Lung microvascular endothelial cell (primary cell): ENCODE measurements at regions not wholly inside any gene's neighbourhood (a gene's known extent, or its start where the extent isn't known, plus 50 kb on each side); places are given as distances from the start of the nearest gene placed in this dataset.
"Not testable (repeated sequence)": the region's sequence is repeated elsewhere in the genome, so short reads cannot be mapped to it uniquely, and the experiment has no call there.

Experiments used
- DNase-seq, 2 donors: peaks; one replicate each; pipeline versions ENCODE4 v3.0.0 to v3.0.0-alpha.2; 2010; ENCODE audit warnings: low read depth in 2 of 2

DNA sequence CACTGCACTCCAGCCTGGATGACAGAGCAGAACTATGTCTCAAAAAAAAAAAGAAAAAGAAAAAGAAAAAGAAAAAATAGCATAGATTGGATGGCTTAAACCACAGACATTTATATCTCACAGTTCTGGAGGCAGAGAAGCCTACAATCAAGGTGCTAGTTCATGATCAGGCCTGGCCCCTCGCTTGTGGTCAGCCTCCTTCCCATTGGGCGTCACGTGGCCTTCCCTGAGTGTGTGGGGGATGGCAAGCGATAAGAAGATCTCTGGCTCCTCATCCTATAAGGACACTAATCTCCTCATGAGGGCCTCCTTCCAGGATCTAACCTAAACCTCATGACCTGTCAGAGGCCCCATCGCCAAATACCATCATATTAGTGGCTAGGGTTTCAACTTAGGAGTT lies 320.2 kb upstream of the SPATA31A3 start:
- not testable (repeated sequence) for DNase-seq

DNA sequence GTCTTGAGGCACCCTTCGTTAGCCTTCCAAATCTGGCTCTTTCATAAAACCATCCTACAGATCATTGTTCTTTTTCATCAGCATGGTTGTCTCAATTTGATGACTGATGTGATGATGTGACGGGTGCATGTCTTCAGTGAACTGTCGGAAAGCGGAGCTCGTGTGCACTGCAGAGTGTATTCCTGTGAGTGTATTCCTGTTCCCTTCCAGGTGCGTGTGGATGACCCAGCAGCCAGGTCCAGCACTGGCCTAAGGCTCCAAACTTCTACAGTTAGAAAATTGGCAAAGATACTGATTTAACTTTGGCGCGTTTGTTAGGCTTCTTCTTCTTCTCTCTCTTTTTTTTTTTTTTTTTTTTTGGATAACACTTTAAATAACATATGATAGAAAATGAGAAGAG lies 314.8 kb upstream of the SPATA31A3 start:
- DNase-seq: not testable (repeated sequence)

DNA sequence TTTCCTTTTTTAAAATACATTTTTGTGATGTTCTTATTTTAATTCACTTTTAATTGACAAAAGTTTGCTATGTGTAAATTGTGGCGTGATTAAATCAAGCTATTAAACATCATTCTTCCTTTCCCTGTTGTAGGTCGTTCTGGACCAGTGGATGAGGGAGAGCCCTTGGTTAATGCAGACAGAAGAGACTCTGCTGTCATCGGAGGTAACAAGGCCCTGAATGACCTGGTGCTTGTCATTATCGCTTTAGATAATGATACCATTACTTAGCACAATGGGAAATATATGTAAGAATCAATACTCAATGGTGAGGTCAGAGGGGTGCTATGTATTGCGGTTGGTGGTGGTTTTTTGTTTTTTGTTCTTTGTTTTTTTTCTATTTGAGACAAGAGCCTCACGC lies 296.4 kb upstream of the SPATA31A3 start:
- not testable (repeated sequence) for DNase-seq

DNA sequence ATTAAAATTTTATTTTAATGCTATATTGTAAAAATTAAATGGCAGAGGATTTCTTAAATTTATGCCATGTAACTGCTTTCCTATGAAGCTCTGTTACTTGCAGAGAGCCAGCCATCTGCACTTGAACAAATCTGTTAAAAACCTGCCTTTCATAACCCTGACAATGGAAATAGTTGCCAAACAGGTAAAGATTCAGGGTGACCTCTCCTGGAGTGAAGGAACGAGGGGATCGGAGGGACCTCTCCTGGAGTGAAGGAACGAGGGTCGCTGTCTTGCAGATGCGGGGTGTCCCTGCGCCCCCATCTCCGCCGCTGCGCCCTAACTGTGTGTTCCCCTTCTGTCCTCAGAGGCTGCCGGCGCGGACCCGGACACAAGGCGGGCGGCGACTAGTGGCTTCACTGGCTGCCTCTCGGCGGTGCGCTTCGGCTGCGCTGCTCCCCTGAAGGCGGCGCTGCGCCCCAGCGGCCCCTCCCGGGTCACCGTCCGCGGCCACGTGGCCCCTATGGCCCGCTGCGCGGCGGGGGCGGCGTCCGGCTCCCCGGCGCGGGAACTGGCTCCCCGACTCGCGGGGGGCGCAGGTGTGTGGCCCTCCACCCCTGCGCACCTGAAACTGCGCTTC lies 295.9 kb upstream of the SPATA31A3 start:
- DNase-seq: not testable (repeated sequence)

DNA sequence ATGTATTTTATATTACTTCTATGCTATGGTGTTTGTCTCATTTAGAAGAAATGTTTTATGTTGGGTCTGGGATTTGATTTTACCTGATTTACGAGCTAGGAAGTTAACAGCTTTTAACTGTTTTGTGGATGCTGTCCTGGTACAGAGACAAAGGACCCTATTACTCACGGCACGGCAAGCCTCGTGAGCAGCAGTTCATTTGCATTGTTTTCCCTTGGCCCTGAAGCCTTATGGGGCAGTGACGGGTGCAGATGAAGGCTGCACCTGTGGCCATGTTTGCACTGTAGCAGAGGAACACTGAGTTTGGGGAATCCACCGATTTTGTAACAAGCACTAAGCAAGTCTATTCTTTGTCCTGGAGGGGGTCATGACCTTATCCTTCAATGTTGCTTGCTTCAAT lies 291.9 kb upstream of the SPATA31A3 start:
- not testable (repeated sequence) for DNase-seq

DNA sequence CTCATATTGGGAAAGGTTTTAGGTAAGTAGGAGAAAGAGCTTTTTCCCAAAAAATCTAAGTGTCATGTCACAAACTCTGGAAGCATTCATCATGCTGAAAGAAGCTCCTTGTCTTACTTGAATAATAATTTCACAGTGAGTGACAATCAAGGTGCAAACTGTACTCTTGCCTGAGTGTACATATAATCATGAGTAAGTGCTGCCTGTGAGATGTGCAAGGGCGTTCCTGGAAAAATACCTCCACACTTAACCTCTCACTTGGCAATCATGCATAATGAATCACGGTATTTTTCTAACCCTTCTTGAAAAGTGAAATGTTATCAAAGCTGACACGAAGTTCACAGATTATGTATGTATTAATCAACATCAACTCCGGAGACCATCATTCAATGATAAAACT lies 289.2 kb upstream of the SPATA31A3 start:
- not testable (repeated sequence) for DNase-seq

DNA sequence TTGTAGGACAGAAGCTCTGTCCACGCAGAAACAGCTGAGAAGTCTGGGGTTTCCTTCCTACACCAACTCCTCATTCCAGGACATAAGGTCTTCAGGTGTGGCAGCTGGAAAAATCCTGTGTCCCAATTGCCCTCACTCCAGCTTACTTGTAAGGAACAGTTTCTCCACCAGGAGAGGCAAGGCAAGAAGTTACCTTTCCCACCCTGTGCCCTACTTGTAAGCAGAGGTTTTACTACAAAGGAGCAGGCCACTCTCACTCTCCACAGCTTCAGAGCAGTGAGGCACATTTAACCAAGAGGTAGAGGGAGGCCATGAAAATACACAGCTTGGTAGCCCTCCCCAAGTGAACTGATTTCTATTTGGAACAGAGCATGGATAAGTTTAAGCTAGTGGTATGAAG lies 277.3 kb upstream of the SPATA31A3 start:
- DNase-seq: not testable (repeated sequence)

DNA sequence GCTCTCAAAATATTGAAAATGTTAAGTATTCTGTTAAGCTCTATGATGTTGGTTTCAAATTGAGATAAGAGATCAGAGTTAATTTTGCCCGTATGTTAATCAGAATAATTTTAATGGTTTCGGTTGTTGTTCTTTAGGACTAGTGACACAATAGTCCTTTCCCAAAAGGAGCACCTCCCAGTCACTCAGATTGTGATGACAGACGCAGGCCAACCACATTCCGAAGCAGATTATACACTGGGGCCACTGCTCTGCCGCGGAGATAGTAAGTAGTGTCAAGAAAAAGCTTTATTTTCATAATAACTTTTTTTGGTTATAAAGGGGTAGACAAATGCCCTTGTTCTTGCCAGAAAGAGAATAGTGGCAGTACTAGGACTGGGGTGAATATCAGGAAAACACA lies 265.5 kb upstream of the SPATA31A3 start:
- not testable (repeated sequence) for DNase-seq

DNA sequence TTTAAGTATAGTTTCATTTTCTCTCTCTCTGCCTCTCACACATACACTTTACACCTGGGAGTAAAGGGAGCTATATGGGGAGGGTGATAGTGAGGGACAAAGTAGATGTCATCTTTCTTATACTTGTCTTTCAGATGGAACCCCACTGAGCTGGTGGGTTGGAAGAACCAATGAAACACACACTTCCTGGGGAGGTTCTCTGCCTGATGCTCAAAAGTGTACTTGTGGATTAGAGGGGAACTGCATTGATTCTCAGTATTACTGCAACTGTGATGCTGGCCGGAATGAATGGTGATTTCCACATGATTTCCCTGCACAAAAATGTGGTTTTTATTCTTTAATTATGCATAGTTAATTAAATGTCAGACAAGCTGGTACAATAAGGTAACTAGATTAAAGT lies 256.6 kb upstream of the SPATA31A3 start:
- not testable (repeated sequence) for DNase-seq

DNA sequence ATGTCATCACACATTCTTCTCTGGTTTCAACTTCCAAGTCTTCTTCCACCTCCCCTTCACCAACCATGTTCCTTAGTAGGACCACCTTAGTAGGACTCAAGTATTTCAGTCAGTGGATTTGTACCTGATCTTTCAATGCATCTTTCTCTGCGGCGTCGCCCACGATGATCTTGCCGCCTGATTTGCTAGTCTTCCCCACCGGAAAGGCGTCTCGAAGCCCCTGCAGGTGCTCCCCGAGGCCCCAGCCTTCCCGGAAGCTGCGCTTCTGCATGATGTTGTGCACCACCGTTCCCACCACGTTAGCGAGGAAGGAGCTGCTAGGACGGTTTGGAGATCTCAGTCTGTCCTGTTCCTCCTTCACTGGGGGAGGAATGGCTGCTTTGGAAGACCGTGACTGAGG lies 219.7 kb upstream of the SPATA31A3 start:
- DNase-seq: not testable (repeated sequence)

DNA sequence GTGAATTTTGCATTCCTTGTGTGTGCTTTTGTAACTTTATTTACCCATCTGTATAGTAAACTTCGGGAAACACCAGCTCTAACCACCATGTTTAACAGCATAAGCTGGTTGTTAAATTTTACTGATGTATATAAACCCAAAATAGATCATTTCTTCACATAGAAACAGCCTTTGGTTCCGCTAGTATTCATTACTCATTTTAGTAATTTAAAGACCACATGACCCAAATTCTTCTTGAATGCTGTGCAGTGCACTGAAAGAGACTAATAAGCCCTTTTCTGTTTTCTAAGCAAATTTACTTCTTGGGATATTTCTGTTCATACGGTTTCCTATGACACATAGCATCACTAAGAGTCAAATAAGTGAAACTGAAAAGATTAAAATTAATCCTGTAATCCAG lies 218.5 kb upstream of the SPATA31A3 start:
- not testable (repeated sequence) for DNase-seq

DNA sequence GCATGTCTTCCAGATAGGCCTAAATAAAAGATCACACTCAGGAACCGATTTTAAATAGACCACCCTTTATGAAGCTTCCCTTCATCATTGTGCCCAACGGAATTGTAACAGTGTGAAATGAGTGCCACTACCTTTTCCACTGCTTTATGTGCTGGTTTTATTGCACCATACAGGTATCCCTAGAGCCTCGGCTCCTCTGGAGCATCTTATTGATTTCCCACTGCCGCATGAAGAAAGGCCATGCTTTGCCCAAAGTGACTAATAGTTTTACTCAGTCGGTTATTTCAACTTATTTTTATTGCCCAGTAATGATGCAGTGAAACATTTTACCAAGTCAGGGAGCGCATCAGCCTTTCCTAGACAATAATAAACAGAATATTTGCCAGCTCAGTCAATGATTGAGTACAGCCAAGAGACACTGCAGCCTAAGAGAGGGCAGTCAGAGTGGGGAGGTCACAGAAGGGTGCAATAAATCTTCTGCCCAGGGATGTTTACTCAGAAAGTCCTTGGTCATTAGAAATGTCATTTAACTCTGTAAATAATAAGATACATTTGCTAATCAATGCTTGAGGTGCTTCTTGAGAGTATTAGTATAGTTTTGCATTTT lies 216.6 kb upstream of the SPATA31A3 start:
- not testable (repeated sequence) for DNase-seq

DNA sequence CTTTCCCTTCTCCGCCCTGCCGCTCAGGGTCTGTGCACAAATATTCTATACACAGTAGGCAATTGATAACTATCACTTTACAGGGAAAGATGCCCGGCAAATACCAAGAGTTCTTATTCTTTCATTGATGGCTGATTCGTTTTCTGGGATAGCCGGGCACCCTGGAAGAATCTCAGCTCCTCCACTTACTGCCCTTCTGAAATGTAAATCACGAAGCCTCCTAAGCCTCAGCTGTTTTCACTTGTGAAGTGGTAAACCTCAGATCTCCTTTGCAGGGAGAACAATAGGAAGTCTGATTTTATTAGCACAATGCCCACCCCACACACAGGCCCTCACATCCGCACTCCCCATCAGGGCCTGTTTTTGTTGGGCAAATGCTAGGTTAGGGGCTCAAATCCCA lies 203.8 kb upstream of the SPATA31A3 start:
- DNase-seq: not testable (repeated sequence)

DNA sequence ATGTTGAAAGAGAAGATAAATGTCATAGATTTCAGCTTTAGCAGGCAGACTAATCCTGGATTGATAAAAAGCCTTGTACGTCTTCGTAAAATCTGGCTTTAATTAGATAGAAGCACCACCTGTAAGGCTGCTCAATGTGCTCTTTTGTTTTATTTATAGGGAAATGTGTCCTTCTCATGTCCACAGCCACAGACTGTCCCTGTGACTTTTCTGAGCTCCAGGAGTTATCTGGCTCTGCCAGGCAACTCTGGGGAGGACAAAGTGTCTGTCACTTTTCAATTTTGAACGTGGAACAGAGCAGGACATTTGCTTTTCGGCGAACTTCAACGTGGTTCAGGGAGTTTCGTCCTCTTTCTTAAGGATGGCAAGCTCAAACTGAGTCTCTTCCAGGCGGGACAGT lies 203.0 kb upstream of the SPATA31A3 start:
- DNase-seq: not testable (repeated sequence)

DNA sequence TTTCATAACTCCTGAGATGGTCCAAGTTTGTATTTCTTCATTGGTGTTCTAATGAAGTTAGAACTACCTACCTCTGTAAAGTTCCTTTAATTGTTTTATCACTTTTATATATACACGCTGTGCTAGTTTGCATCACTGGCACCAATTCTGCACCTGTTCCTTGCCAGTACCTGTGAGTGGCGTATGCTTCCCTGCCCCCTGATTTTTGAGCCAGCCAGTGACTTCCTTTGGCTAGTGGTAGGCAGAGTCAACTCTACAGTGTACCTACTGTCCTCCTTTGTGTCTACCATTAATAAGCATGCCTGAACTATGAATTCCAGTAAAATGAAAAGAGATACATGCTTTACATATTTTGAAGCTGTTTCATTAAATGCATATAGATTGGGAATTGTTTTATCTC lies 186.8 kb upstream of the SPATA31A3 start:
- DNase-seq: not testable (repeated sequence)

DNA sequence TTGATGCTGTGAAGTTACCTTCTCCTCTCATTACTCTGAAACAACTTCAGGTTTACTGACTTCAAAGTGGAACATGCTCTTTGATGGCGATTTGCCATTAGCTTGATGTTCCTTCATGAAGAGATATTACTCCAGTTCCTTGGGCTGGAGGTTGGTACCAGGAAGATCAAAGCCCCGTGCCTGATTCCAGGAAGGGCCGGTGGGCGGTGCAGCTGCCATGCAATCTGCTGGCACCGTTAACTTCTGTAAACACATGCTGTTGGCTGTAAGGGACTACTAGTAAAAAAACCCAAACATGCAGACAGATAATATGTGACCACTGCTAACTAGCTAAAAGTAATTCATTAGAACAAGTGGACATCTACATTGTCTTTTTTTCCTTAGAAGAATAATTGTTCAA lies 182.8 kb upstream of the SPATA31A3 start:
- not testable (repeated sequence) for DNase-seq

DNA sequence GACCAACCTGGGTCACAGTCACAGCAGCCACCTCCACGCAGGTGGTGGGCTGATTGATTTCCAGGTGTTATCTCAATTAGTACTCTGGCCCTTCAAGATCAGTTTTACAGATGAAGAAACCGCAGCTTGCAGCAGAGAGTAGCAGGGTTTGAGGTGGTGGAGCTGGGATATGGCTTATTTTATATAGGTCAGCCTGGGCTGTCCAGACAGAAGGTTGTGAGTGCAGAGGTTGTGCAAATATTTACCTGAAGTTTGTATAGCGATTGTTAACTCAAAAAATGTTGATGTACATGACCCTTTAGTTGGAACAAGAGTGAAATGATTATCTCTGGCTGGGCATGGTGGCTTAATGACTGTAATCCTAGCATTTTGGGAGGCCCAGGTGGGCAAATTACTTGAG lies 179.4 kb upstream of the SPATA31A3 start:
- not testable (repeated sequence) for DNase-seq

DNA sequence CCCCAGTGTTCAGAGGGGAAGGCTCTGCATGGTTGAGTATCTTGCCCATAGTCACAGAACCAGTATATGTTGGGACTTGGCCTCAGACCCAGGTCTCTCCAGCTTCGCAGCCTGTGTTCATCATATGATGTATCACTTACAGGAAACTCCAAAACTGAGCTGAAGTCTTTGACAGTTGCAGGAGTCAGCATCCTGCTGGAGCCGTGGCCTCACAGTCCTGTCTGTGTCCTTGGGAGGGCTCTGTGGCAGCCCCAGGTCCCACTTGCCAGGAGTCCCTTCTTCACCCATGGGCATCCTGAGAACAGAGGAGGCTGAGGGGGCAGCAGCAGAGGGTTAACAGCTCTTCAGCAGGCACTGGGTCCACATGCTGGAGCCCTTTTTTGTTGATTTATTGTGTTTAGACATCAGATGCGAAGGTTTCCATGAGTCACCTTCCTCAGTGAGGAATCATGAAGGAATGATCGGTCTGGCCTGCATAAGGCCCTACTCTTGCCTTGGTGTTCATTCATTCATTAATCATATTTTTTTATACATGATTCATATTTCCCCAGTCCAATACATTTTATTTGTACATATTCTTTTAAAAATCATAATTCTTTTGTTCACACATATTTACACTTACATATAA lies 176.3 kb upstream of the SPATA31A3 start:
- DNase-seq: not testable (repeated sequence)

DNA sequence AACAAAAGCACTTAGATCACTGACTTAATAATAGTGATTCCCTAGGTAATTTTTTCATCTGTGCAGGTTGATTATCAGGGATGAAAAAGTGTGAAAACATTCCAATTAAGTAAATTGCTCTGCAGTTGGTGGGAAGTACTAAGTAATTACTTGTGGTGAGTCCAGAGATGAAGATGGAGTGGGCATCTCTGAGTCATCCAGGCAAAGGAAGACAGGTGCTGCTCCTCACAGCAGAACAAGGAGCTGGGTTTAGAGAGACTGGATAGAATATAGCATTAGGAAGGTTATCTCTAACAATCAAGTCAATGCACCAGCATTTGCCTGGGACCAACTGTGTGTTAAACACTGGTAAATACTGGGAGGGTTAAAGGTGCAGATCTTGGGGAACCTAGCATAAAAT lies 174.0 kb upstream of the SPATA31A3 start:
- DNase-seq: not testable (repeated sequence)

DNA sequence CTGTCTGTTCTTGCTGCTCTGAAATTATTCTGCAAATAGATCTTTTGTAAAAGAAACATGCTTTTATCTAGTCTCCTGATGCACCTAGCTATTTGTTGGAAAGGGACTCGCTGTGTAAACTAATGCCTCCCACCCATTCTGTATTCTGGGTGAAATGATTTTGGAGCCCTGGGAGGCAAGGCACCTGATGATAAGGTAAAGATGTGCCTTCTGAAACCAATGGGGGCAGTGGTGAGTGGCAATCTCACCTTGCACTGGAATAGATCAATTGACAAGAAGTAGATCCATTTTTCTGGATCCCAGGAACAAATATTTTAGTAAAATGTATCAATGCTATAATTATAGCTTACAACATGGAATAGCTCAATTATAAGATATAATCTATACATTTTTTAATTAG lies 170.5 kb upstream of the SPATA31A3 start:
- DNase-seq: not testable (repeated sequence)

DNA sequence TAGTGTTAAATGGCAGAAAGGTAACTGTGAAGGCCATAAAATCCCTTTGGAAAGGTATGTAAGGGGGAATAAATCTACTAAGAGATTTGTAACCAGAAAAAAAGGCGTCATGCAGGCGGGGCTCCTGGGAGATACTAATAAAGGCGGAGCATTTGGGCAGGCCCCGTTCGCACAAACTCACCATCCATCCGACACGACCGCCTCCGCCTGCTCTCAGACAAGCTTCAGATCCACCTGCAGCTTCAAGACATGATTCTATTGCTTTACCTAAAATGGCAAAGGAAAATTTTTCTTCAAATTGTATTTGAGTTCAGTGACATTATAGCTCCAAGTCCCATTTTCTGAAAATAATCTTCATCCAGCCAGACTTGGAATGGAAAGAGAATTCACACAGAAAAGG lies 162.9 kb upstream of the SPATA31A3 start:
- DNase-seq: not testable (repeated sequence)

DNA sequence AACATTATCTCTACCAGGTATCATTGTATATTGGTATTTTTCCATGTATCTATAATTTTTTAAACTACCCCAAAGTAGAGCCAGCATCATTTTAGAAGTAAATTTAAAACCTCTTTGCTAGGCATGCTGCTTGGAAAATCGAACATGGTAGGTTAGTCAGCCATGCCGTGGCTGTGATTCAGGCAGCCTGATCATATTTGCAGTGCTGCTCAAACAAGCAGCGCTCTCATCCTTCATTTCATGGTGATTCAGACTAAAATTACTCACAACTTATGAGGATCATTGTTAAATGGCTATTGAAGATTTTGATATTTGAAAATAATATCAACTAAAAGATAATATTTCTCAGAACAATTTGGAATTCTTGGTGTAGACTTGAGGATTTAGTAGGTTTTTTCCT lies 161.2 kb upstream of the SPATA31A3 start:
- DNase-seq: not testable (repeated sequence)
